Activated T-cell treated with anti-CD3 and anti-CD28 coated beads for 24 hours (primary cell): ENCODE measurements at regions not wholly inside any gene's neighbourhood (a gene's known extent, or its start where the extent isn't known, plus 50 kb on each side); places are given as distances from the start of the nearest gene placed in this dataset.
A peak's percentile ranks its signal among the peaks of the same experiment; 100 is the strongest.

Experiments
- DNase-seq: peaks from one replicate; pipeline ENCODE4 v3.0.0-alpha.2; 2020; ENCODE audit warnings: low read depth

GRCh38 chr12:13288937-13289652 lies 92.6 kb downstream of the EMP1 start:
- no peak for DNase-seq

- no peak for DNase-seq
These were observed 92.0 kb downstream of the EMP1 start for GRCh38 chr12:13288501-13288900.

GRCh38 chr12:13283867-13284266 lies 87.3 kb downstream of the EMP1 start:
- DNase-seq, result no peak

DNA sequence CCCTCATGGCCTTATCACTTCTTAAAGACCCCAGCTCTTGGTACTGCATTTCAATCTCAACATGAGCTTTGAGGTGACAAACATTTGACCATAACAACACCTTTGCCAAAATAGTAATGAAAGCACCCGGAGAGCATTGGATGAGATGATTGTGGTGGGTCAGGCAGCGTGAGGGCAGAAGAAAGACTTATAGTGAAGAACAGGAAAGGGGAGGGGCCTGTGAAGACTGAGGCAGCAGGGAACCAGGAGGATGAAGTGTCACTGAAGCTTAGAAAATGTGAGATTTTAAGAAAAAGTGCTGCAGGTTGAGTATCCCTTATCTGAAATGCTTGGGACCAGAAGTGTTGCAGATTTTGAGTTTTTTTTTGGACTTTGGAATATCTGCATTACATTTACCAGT lies 86.3 kb downstream of the EMP1 start:
- DNase-seq, result no peak

- peak; percentile 49 for DNase-seq
These were observed 81.8 kb downstream of the EMP1 start for GRCh38 chr12:13278249-13278787.

- DNase-seq, result no peak
These were observed 80.8 kb downstream of the EMP1 start for GRCh38 chr12:13277293-13277692.

- DNase-seq, result no peak
These were observed 78.9 kb downstream of the EMP1 start for GRCh38 chr12:13275241-13276085.

DNA sequence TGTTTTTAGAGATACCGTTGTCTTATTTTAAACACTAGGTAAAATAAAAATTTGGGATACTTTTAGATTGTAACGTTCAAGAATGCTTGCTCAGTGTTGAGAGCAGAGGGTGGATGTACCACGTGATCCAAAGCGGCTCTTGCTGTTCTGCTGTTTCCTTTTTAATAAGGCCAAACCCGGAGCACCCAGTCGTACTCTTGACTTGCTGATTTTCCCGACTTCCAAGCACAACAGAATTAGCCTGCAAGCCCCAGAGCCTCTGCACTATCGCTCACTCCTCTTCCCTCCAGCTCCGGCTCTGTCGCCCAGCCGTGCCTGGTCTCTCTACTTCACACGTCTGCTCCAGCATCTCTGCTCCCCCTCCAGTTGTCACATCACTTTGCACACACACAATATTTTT lies 77.3 kb downstream of the EMP1 start:
- DNase-seq, result no peak

- no peak for DNase-seq
These were observed 76.6 kb downstream of the EMP1 start for GRCh38 chr12:13273097-13273496.

- DNase-seq, result no peak
These were observed 74.3 kb downstream of the EMP1 start for GRCh38 chr12:13270817-13271216.
